Stimulated activated CD8-positive, alpha-beta memory T cell treated with anti-CD3 and anti-CD28 coated beads, Interleukin-12 subunit alpha, Interleukin-12 subunit beta, amount 100 ng/mL, for 24 hours (primary cell): ENCODE measurements at regions not wholly inside any gene's neighbourhood (a gene's known extent, or its start where the extent isn't known, plus 50 kb on each side); places are given as distances from the start of the nearest gene placed in this dataset.

ENCODE experiments used
- DNase-seq: peaks from one replicate; pipeline ENCODE4 v3.0.0-alpha.2; 2020; ENCODE audit errors: extremely low read depth

DNA sequence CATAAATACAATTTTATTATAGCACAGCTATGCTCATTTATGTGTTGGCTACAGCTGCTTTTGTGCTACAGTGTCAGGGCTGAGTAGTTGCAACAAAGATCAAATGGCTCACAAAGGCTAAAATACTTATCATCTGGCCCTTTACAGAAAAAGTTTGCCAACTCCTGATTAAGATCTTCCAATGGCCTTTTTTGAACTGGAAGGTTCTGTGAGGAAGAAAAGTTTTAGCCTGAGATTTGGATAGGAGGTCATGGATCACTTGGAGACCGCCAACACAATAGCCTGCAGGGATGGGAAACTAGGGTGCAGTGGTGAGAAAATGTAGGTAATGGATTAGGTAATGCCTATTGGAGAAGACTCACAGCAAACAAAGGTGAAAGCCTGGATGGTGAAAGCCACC is 169.8 kb downstream of the NOC3L start:
- no peak for DNase-seq

DNA sequence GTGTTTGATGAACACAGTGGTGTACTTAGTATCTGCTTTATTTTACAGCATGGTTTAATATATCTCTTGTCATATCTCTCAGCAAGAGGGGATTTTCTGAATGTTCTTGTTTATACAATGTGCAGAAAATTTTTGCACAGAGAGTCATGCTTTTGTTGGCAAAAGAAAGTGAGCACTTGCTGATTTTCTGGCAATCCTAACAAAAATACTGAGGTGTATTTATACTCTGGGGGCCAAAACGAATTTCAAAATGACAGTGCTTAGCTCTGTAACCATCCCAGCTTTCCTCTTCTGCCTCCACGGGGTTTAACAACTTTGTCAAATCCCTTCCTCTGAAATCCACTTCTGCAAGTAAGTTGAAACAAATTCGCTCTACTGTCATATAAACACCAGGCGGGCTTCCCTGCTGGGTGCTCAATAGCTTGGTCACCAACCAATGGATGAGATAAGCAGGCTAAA is 169.2 kb downstream of the NOC3L start:
- no peak for DNase-seq

DNA sequence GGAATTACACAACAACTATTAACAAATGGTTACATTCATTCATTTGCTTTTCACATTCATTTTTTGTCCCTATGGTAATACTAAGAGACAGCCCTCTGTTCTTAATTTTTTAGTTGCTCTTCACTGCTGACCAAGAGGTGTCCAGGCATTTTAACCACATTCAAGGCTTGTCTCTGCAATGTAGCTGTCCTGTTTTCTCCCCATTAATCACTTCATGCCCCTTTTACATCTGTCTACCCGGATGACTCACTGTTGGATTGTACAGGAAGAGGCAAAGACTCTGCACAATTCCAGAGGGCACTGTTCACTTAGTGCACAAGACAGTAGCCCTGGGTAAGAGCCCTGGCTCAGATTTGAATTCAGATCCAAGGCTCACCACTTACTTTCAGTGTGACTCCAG is 168.5 kb downstream of the NOC3L start:
- no peak for DNase-seq

DNA sequence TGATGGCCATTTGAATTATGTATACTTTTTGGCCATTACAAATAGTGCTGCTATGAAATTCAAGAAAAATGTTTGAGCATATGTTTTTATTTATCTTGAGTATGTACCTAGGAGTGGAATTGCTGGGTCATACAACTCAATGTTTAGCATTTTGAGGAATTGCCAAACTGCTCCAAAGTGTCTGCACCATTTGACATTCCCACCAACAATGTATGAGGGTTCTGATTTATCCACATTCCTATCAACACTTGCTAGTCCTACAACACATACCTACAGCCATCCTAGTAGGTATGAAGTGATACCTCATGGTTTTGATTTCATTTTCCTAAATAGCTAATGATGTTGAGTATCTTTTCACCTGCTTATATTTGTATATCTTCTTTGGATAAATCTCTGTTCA is 165.5 kb downstream of the NOC3L start:
- no peak for DNase-seq

DNA sequence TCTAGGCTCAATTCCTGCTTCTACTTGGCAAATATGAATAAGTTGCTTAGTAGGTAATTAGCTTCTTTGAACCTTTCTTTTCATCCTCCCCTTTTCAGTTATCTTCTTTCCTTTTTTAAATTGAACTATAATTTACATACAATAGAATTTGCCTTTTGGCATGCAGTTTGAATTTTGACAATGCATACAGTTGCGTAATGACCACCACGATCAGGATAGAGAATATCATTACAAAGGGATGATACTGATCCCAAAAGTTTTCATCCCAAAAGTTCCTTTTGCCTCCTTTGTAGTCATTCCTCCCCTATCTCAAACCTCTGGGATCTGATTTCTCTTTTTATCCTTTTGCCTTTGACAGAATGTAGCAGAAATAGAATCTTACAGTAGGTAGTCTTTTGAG is 164.4 kb downstream of the NOC3L start:
- no peak for DNase-seq

DNA sequence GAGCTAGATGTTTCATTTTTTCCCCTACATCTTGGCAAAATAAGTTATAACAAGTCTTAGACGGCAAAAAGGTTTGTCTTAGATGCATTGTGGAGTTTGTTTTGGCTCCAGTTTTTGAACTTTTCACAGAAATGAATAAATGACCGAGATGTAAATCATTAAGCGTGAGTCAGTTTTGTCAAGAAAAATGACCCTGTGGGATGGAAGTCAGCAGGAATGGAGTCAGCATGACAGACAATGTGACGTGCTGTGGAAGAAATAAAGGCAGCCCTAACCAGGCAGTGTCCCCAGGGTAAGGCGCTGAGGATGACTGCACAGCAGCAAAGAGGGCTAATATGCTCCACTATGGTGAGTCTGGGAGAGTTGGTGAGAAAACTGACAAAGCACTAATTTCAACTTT is 163.2 kb downstream of the NOC3L start:
- no peak for DNase-seq

DNA sequence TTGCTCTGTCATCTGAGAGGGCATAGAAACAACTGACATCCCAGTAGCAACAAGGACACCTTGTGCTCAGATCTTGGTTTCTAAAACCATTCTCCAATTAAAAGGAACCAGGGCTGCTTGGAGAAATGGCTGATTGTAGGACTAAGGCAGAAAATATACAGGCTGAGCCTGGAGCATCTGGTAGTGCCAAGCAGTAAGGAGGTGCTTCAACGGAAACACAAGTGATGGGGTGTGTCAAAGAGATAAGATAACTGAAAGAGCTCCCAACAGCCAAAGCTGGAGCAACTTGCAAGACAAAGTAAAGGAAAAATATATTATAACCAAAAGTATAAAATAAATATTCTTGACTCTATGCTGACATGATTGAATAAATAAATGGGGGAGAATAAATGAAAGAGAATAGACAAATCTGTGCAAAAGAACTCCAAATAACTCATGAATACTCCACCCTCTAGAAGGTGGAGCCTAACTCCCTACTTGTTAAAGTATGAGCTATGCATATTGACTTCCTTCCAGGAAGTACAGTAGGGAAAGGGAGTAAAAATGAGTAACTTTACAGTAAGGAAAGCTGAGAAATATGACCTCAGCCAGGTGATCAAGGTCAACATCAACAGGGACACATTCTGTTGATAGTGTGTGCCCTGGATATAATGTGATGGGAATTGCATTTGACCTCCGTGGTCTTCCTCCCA is 162.4 kb downstream of the NOC3L start:
- no peak for DNase-seq

DNA sequence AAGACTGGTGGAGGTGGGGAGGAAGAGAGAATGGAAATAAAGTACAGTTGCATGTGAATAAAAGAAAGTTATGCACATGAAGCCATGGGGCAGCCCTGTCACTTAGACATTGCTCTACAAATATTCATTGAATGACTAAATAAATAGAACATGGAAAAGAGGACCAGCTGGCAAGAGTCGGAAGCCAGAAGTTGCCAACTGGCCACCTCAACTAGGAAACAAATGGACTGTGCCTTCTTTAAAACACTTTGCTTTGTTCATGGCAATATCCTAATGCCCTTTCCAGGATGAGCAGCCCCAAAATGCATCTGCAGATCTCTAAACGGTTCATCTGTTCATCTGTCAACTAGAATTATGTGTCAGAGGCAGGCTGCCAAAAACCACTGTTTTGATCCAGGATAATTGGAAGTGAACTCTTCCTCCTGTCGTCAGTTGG is 157.3 kb downstream of the NOC3L start:
- DNase-seq, result no peak

DNA sequence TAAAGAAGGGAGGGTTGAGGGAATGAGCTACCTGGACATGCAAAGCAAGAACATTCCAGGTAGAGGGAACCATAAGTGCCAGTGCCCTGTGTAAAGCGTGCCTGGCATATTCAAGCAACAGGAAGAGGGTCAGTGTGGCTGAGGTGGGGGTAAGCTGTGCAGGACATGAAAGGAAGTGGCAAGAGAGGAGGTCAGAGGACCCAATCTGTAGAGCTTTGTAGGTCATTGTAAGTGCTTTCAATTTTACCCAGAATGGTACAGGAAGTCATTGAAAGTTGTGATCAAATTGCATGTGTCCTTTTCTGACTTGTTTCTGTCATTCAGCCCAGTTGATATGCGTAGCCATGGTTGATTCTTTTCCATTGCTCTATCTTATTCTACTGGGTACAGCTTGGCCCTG is 156.6 kb downstream of the NOC3L start:
- DNase-seq, result no peak

DNA sequence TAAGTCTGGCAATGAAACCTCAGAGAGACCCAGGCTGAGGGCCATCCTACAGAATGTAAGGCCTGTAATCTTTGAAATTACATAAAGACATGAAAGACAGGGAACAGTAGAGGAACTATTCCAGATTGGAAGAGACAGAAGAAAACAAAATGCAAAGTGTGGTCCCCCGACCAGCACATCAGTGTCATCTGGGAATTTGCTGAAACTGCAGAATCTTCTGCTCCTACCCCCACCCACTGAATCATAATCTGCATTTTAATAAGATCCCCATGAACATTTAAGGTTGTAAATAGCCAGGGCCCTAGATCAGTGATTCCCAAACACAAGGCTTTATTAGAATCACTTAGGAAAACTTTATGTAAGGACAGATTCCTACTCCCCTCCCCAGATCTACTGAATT is 154.4 kb downstream of the NOC3L start:
- no peak for DNase-seq

DNA sequence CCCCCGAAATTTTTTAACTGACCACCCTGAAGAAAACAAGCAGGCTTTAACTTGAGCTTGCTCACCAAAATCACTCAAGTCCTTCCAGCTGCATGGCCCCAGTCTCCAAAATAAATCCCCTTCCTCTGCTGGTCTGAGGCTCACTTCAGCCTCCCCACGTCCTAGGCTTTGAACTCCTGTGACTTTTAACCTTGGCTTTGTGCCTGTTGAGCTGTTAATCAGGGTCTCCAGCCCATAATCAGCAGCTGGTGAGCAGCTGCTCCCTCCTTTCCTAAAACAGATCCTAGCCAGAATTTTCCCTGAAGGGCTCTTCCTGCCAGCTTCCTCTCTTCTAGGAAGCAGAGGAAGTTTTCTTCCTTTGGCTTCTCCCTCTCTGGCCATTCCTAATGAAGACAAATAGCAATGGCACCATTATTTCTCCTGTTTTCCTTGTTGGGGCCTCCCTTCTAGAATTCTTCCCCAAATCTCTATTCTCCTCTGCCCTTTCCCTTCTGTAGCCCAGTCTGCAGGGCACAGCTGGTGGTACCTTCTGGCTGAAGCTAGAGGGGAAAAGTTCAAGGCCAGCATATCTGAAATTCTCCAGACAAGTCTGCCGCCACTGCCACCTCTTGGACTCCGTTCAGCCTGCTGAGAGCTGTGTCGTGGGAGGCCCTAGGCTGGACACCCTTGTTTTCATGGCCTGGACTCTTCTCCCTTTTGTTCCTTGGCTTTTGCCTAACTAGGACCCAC is 152.1 kb downstream of the NOC3L start:
- DNase-seq, result no peak

DNA sequence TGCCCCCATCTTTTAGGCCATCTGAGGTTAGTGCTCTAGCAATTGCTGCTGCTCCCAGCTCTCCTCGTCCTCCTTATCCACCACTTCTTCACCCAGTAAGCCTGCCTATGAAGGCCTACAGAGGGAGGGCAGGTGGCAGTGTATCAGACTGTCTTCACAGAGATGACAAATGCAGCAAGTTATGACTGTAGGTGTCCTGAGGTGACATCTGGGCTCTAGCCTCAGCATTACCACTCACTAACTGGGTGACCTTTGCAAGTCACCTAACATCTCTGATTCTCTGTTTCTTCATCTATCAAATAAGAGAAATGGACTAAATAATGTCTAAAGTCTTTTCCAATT is 151.6 kb downstream of the NOC3L start:
- DNase-seq, result no peak

DNA sequence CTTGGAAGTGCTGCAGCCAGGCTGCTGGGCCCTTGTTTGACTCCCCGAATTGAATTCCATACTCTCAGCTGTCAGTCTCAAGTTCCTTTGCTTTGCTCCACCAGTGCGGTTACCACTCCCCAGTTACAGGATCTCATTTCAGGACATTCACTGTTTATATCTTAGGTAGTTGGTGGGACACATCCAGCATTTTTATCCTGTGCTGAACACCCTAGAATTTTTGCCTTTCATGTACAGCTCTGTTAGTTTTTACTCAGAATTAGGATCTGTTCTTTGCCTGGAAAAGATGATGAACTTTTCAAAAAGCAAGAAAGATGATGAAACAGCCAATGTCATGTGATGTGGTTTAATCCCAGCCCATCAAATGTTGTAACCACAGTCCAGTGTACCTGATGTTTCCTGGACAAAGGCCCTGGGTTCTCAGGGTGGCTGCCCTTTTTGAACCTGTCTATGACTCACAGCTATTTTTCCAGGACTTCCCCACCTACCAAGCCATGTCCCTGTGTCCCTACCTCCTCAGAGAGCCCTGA is 149.7 kb downstream of the NOC3L start:
- no peak for DNase-seq

DNA sequence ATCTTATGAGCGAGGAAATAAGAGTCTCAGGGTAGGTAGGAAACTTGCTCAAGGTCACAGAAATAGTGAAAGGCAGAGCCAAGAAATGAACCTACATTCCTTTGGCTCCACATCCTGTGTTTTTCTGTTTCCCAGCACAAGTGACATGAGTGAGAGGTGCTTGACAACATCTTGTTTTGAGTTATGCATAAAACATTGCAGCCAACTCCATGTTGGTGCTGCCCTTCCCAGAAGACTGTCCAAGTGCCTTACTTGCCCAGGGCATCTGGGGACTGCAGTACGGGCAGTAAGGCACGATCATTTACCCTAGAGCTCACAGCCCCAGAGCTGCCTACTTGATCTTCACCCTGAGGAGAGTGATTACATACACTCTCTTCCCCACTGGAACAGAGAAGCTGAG is 148.8 kb downstream of the NOC3L start:
- DNase-seq, result no peak

DNA sequence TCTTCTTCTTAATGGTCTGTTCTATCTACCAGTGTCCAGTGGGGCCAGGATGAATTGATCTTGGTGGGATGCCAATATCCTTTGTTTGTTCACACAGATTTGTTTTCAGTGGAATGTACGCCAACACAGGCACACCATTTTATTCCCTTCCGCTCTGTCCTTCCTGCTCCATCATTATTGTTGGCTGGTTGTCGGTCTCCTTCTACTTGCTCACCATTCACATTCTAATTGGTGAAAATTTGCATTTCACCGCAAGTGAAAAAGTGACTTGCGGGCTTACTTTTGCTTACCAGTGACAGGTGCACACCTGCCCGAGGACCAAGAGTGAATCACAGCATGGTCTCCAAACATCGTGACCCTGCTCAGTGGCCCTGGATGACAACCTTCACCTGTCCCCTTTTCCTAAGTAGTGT is 148.3 kb downstream of the NOC3L start:
- DNase-seq, result no peak

DNA sequence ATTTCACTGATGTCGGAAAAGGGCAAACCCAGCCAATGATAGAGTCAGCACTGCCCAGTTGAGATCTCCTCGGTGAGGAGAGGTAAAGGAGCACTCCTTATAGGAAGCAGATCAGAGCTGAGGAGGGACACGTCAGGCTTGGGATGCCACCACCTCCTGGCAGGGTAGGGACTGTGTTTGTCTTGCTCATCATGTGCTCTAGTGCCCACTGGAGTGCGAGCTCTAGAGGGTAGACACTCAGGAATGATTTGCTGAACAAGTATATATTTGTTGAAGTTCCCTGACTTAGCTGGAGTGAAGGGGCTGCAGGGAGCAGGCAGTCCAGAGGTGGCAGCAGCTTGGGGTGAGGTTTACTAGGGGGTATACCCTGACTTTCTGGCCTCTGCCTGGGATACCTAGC is 146.5 kb downstream of the NOC3L start:
- no peak for DNase-seq

DNA sequence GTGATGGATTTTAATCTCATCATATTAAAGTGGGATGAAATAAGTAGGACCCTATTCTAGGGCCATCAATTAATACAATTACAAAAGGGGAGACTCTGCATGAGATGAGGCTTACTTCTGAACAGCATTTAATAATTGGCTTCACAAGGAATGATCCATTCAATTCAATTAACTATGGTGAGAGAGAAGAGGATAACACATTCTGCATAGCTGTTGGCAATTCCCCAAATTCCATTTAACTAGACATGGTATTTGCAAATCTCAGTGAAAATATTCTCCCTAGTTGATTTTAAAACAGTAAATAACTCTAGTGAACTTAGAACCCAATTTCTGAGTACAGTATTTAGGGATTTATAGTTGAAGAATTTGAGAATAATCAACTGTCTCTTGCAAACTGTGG is 145.3 kb downstream of the NOC3L start:
- no peak for DNase-seq

DNA sequence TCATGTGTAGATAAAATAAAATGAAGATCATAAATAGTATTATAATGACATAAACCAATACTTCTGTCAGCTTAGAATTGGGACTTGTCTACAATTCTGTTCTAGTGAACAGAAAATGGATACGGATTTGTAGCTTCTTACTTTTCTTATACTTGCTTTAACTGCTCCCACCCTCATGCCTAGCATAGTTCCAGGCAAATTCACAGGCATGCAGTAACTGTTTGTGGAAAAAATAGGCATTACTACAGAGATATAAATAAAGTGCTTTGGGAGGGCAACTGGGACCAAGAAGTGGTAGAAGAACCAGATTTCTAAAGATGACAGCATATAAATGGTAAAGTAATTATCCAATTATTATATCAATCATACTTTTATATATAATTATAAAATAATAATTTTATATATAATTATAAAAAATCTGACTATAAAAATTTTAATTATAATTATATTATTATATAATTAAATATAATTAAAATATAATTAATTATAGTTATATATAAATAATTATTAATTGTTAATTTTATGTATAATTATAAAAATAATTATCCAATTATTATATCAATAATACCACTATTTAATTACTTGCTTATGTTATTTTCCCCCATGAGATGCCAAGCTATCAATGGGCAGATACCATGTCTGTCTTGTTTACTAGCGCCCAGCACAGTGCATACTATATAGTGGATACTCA is 144.1 kb downstream of the NOC3L start:
- no peak for DNase-seq

DNA sequence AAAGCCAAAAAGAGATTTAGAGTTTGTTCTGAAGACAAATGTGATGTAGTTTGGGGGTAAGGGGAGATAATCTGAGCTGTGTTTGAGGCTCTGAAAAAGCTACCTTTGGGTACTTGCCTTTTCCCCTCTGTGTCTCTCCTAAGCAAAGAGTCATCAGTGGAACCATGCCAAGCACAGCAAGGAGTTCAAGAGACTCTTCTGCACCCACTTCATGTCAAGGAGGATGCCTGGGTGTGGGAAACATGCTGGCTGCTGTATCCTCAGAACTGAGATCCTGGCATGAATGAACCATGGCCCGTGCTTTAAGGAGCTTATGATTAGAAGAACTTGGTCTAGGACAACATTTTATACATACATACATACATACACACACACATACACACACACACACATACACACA is 142.9 kb downstream of the NOC3L start:
- DNase-seq, result no peak

DNA sequence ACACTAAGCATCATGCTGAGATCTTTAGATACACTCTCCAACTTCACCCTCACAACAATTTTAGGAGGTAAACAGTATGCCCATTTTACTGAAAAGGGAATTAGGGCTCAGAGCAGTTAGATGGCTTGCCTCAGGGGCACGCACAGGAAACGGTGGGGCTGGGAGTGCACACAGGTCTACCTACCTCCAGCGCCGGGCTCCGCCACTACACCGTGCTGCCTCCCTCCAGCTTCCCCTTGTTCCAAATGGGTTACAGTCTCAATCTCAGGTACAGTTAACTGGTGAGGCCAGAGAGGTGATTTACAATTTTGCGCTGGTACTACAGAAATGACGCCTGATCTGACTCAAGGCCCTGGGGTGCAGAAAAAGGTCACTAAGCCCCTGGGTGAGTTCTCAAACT is 142.0 kb downstream of the NOC3L start:
- no peak for DNase-seq

DNA sequence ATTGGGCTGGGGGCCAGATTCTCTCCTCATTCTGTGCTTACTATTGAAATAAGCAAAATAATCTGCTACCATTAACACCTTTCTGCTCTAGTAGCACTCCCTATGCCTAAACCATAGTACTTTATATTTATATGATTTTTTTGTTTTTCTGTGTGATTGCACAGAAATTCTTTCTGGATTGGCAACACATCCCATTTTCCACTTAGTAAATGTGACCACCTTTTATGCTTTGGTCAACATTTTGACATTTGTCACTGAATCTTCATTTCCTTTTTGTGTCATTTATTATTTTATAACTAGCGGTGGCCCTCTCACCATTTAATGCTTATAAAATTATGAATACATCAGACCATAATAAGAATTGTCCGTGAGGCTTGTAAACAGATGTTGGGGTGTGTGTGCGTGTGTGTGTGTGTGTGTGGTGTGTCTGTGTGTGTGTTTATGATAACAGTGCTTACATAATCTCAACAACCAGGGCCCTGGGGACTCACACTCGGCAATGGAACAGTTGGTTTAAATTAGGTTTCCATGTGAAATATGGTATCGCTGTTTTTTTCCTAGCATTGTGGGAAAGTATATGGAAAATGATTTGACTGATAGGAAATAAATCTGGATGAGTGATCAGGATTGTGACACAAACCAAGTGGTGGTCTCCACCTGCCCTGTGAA is 138.9 kb downstream of the NOC3L start:
- no peak for DNase-seq

DNA sequence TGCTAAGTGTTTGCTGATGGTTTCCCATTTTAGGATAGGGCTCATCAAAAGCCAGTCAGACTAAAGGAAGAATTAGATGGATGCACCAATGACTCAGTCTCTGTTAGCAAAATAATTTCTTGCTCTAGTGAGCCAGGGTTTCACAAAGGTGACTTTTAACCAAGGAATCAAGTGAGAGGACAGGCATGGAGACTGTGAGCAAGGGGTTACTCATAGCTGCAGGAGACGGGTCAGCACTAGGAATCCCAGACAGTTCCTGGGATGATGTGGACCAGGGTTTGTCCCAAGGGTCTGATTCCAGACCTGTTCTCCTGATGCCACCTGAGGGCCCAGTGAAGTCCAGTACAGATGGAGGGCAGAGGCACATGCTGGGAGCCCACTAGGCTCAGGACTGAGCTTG is 138.1 kb downstream of the NOC3L start:
- DNase-seq, result no peak
